H1 (cell line): ENCODE measurements at regions not wholly inside any gene's neighbourhood (a gene's known extent, or its start where the extent isn't known, plus 50 kb on each side); places are given as distances from the start of the nearest gene placed in this dataset.

Experiments
- HDAC6 ChIP-seq: IDR thresholded peaks from one replicate; pipeline ENCODE4 v1.7.1; 2012; ENCODE audit warnings: low read depth, mild to moderate bottlenecking, inconsistent platforms, low read length, moderate library complexity
- SRF ChIP-seq: IDR thresholded peaks from 2 replicates; pipeline ENCODE4 v1.6.1; 2011; ENCODE audit warnings: mild to moderate bottlenecking, low read depth, low read length, moderate library complexity

- TF ChIP-seq SRF = no peak
- no peak for TF ChIP-seq HDAC6
- TF ChIP-seq, all 59 proteins: peak for 0
Observed at GRCh38 chr6:168719901-168720300, 278.9 kb downstream of the SMOC2 start (continued).
